ENCODE measurements at regions not wholly inside any gene's neighbourhood (a gene's known extent, or its start where the extent isn't known, plus 50 kb on each side); places are given as distances from the start of the nearest gene placed in this dataset.
"Not testable (repeated sequence)": the region's sequence is repeated elsewhere in the genome, so short reads cannot be mapped to it uniquely, and the experiment has no call there.

DNA sequence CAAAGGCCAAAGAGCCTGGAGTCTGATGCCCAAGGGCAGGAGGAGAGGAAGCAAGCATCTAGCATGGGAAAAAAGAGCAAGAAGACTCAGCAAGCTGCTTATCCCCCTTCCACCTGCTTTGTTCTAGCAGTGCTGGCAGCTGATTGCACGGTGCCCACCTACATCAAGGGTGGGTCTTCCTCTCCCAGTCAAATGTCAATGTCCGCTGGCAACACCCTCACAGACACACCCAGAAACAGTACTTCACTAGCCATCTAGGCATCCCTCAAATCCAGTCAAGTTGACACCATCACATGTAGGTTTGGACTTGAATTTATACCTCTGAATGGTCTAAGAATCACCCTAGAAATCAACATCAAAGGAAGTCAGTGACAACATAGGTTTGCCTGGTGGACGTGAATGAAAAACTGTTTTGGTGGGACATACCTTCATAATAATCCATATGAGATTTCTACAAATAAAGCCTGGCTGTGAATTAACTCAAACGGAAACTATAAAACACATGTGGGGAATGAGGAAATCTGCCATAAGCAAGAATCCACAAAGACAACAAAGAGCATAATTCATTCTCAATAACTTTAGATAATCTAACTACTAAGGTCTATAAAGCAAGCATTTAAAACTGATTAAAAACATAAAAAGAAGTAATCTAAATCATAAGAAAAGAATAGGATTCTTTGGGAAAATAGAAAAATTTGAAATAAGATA lies 185.8 kb upstream of the JADE1 start:
- no peak overlapping the region for H2AFZ ChIP-seq (ENCODE audit: control insufficient read depth, low read length)
- no peaks in the 10 kb centered on the region for H3K36me3 ChIP-seq (ENCODE audit: control insufficient read depth in 2 of 2, extremely low read depth in 1 of 2, insufficient read depth in 2 of 2, low read length in 2 of 2)
- no peak overlapping the region for H3K4me2 ChIP-seq (ENCODE audit: control insufficient read depth, extremely low read depth, insufficient read depth, low read depth, low read length)
- H3K4me1 ChIP-seq (ENCODE audit: control insufficient read depth, extremely low read depth, insufficient read depth, low read length), result no peaks in the 10 kb centered on the region
- no peak for FAIRE-seq
- TF ChIP-seq, protein P1, sequence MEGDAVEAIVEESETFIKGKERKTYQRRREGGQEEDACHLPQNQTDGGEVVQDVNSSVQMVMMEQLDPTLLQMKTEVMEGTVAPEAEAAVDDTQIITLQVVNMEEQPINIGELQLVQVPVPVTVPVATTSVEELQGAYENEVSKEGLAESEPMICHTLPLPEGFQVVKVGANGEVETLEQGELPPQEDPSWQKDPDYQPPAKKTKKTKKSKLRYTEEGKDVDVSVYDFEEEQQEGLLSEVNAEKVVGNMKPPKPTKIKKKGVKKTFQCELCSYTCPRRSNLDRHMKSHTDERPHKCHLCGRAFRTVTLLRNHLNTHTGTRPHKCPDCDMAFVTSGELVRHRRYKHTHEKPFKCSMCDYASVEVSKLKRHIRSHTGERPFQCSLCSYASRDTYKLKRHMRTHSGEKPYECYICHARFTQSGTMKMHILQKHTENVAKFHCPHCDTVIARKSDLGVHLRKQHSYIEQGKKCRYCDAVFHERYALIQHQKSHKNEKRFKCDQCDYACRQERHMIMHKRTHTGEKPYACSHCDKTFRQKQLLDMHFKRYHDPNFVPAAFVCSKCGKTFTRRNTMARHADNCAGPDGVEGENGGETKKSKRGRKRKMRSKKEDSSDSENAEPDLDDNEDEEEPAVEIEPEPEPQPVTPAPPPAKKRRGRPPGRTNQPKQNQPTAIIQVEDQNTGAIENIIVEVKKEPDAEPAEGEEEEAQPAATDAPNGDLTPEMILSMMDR (optimal IDR thresholded peaks at IDR 0.05 in 1 of 3, IDR thresholded peaks at IDR 0.05 in 1 of 3, conservative IDR thresholded peaks at IDR 0.05 in 1 of 3; ENCODE audit: extremely low read depth in 1 of 3, insufficient read depth in 2 of 3, low read length in 3 of 3), result no peak
- TF ChIP-seq EZH2 (IDR thresholded peaks at IDR 0.05; ENCODE audit: low read length), result no peak
- H3K4me3 ChIP-seq (ENCODE audit: control insufficient read depth in 2 of 3, extremely low read depth in 1 of 3, insufficient read depth in 2 of 3, low read depth in 1 of 3, low read length in 3 of 3), result no peak overlapping the region
- H4K20me1 ChIP-seq (ENCODE audit: control insufficient read depth, extremely low read depth, insufficient read depth, low read length), result no peaks in the 10 kb centered on the region
- DNase-seq (ENCODE audit: low read depth, low spot score), result no peak
- no peaks in the 10 kb centered on the region for H3K9me3 ChIP-seq (ENCODE audit: control insufficient read depth, low read depth, low read length)
- dilution Hi-C loops (cut with MboI; ENCODE audit: extremely low pct_ligation_motif_present, low sequenced_read_pairs), result no loop called here
- H3K27ac ChIP-seq (ENCODE audit: control insufficient read depth, insufficient read depth, low read length), result no peak overlapping the region
- H3K27me3 ChIP-seq (ENCODE audit: control insufficient read depth, extremely low read depth, insufficient read depth, low read length), result no peaks in the 10 kb centered on the region
- no peaks in the 10 kb centered on the region for H3K79me2 ChIP-seq (ENCODE audit: control insufficient read depth, insufficient read depth, low read length)
- H3K9ac ChIP-seq (ENCODE audit: control insufficient read depth, extremely low read depth, insufficient read depth, low read length), result no peak overlapping the region
- no peaks in the 10 kb centered on the region for H3K9me1 ChIP-seq (ENCODE audit: control insufficient read depth, extremely low read depth, insufficient read depth, low read length)

DNA sequence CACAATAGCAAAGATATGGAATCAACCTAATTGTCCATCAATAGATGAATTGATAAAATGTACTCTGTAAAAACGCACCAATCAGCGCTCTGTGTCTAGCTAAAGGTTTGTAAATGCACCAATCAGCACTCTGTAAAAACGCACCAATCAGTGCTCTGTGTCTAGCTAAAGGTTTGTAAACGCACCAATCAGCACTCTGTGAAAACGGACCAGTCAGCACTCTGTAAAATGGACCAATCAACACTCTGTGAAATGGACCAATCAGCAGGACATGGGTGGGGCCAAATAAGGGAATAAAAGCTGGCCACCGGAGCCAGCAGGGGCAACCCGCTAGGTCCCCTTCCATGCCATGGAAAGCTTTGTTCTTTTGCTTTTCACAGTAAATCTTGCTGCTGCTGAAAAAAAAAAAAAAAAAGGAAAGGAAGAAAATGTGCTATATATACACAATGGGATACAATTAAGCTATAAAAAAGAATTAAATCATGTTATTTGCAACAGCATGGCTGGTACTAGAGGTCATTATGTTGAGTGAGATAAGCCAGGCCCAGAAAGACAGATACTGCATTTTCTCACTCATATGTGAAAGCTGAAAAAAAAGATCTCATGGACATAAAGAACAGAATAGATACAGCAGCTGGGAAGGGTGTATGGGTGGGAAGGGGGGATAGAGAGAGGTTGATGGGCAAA lies 189.1 kb upstream of the JADE1 start:
- H3K36me3 ChIP-seq (ENCODE audit: control insufficient read depth in 2 of 2, extremely low read depth in 1 of 2, insufficient read depth in 2 of 2, low read length in 2 of 2); H3K4me2 ChIP-seq (ENCODE audit: control insufficient read depth, extremely low read depth, insufficient read depth, low read depth, low read length); H3K9me1 ChIP-seq (ENCODE audit: control insufficient read depth, extremely low read depth, insufficient read depth, low read length); H3K9me3 ChIP-seq (ENCODE audit: control insufficient read depth, low read depth, low read length); FAIRE-seq; H3K27ac ChIP-seq (ENCODE audit: control insufficient read depth, insufficient read depth, low read length); dilution Hi-C loops (cut with MboI; ENCODE audit: extremely low pct_ligation_motif_present, low sequenced_read_pairs); H3K9ac ChIP-seq (ENCODE audit: control insufficient read depth, extremely low read depth, insufficient read depth, low read length); H3K27me3 ChIP-seq (ENCODE audit: control insufficient read depth, extremely low read depth, insufficient read depth, low read length); H2AFZ ChIP-seq (ENCODE audit: control insufficient read depth, low read length); H3K79me2 ChIP-seq (ENCODE audit: control insufficient read depth, insufficient read depth, low read length); DNase-seq (ENCODE audit: low read depth, low spot score); H3K4me3 ChIP-seq (ENCODE audit: control insufficient read depth in 2 of 3, extremely low read depth in 1 of 3, insufficient read depth in 2 of 3, low read depth in 1 of 3, low read length in 3 of 3); H4K20me1 ChIP-seq (ENCODE audit: control insufficient read depth, extremely low read depth, insufficient read depth, low read length); H3K4me1 ChIP-seq (ENCODE audit: control insufficient read depth, extremely low read depth, insufficient read depth, low read length): not testable (repeated sequence)

All from keratinocyte (primary cell).